Mesenchymal stem cell (in vitro differentiated cells and primary cell): ENCODE measurements at regions not wholly inside any gene's neighbourhood (a gene's known extent, or its start where the extent isn't known, plus 50 kb on each side); places are given as distances from the start of the nearest gene placed in this dataset.

Source experiments
- DNase-seq: peaks from one replicate; pipeline ENCODE4 v3.0.0-alpha.2; 2013
- H2AFZ ChIP-seq: one replicate; pipeline ENCODE4 v1.6.1; 2013; ENCODE audit warnings: low read depth, mild to moderate bottlenecking, control low read depth, inconsistent platforms, low read length, moderate library complexity
- H2AK5ac ChIP-seq: 2 replicates; pipeline ENCODE4 v1.6.1; 2013; ENCODE audit warnings: low read length, moderate library complexity, mild to moderate bottlenecking, inconsistent platforms; ENCODE audit not compliant: severe bottlenecking
- H2BK120ac ChIP-seq: one replicate; pipeline ENCODE4 v1.6.1; 2013; ENCODE audit warnings: low read depth, mild to moderate bottlenecking, inconsistent platforms, low read length, moderate library complexity
- H2BK12ac ChIP-seq, 2 experiments: one replicate each; pipeline ENCODE4 v1.6.1; 2013; ENCODE audit warnings: inconsistent platforms in 2 of 2, low read length in 2 of 2, mild to moderate bottlenecking in 2 of 2, moderate library complexity in 2 of 2, control low read depth in 1 of 2
- H2BK15ac ChIP-seq: one replicate; pipeline ENCODE4 v1.6.1; 2013; ENCODE audit warnings: mild to moderate bottlenecking, low read depth, inconsistent platforms; ENCODE audit not compliant: poor library complexity, severe bottlenecking
- H2BK5ac ChIP-seq: 2 replicates; pipeline ENCODE4 v1.6.1; 2013; ENCODE audit warnings: low read depth, mild to moderate bottlenecking, low read length, control low read depth, inconsistent platforms; ENCODE audit not compliant: poor library complexity, severe bottlenecking
- H3K14ac ChIP-seq, 2 experiments: one replicate each; pipeline ENCODE4 v1.6.1; 2013; ENCODE audit warnings: inconsistent platforms in 2 of 2, low read length in 2 of 2, control low read depth in 1 of 2, mild to moderate bottlenecking in 1 of 2, moderate library complexity in 1 of 2
- H3K18ac ChIP-seq, 2 experiments: one replicate each; pipeline ENCODE4 v1.6.1; 2013; ENCODE audit warnings: inconsistent platforms in 2 of 2, low read length in 2 of 2, control low read depth in 1 of 2, low read depth in 1 of 2, mild to moderate bottlenecking in 1 of 2
- H3K23ac ChIP-seq, 2 experiments: one replicate each; pipeline ENCODE4 v1.6.1; 2013; ENCODE audit warnings: inconsistent platforms in 2 of 2, low read length in 2 of 2, mild to moderate bottlenecking in 2 of 2, moderate library complexity in 2 of 2, control low read depth in 1 of 2
- H3K27ac ChIP-seq: 2 replicates; pipeline ENCODE4 v1.5.1; 2013; ENCODE audit warnings: mild to moderate bottlenecking, moderate library complexity, low read length, control low read depth, inconsistent platforms; ENCODE audit not compliant: poor library complexity, severe bottlenecking
- H3K27me3 ChIP-seq, 2 experiments: 2 replicates each; pipeline versions ENCODE4 v1.6.1 to v1.7.0; 2013; ENCODE audit warnings: low read length in 2 of 2, mild to moderate bottlenecking in 2 of 2, moderate library complexity in 2 of 2, control low read depth in 1 of 2, inconsistent platforms in 1 of 2; ENCODE audit not compliant: control insufficient read depth in 1 of 2, insufficient read depth in 1 of 2
- H3K36me3 ChIP-seq, 2 experiments: 2 replicates each; pipeline versions ENCODE4 v1.6.1 to v1.7.0; 2013; ENCODE audit warnings: low read length in 2 of 2, control low read depth in 1 of 2, inconsistent platforms in 1 of 2, low read depth in 1 of 2, mild to moderate bottlenecking in 1 of 2; ENCODE audit not compliant: insufficient read depth in 2 of 2, control insufficient read depth in 1 of 2
- H3K4ac ChIP-seq, 2 experiments: one replicate each; pipeline ENCODE4 v1.6.1; 2013; ENCODE audit warnings: inconsistent platforms in 2 of 2, low read length in 2 of 2, mild to moderate bottlenecking in 2 of 2, moderate library complexity in 2 of 2, control low read depth in 1 of 2, low read depth in 1 of 2
- H3K4me1 ChIP-seq: 2 replicates; pipeline ENCODE4 v1.6.1; 2013; ENCODE audit warnings: low read depth, low read length, control low read depth; ENCODE audit not compliant: control insufficient read depth, insufficient read depth
- H3K4me2 ChIP-seq: 2 replicates; pipeline ENCODE4 v1.6.1; 2013; ENCODE audit warnings: low read length, mild to moderate bottlenecking, inconsistent platforms; ENCODE audit not compliant: poor library complexity, severe bottlenecking
- H3K4me3 ChIP-seq, 2 experiments: 2 replicates each; pipeline versions ENCODE4 v1.5.1 to v1.7.0; 2013; ENCODE audit warnings: low read length in 2 of 2, mild to moderate bottlenecking in 2 of 2, control low read depth in 1 of 2, low read depth in 1 of 2; ENCODE audit not compliant: insufficient read depth in 1 of 2
- H3K79me1 ChIP-seq: replicated peaks from 2 replicates; pipeline ENCODE4 v1.6.1; 2013; ENCODE audit warnings: mild to moderate bottlenecking, control low read depth, low read length, inconsistent platforms; ENCODE audit not compliant: poor library complexity, severe bottlenecking
- H3K9ac ChIP-seq: 2 replicates; pipeline ENCODE4 v1.7.0; 2013; ENCODE audit warnings: mild to moderate bottlenecking, low read length, moderate library complexity
- H3K9me3 ChIP-seq: 2 replicates; pipeline ENCODE4 v1.7.0; 2013; ENCODE audit warnings: mild to moderate bottlenecking, low read length; ENCODE audit not compliant: control insufficient read depth
- H4K8ac ChIP-seq: one replicate; pipeline ENCODE4 v1.6.1; 2013; ENCODE audit warnings: inconsistent platforms, mild to moderate bottlenecking, low read length, moderate library complexity
- H4K91ac ChIP-seq: one replicate; pipeline ENCODE4 v1.6.1; 2013; ENCODE audit warnings: mild to moderate bottlenecking, low read length, inconsistent platforms
- WGBS: methylation state at CpG from one replicate; pipeline ENCODE4 v1.1.7; 2013; ENCODE audit warnings: mixed read lengths; 5-methylcytosine and 5-hydroxymethylcytosine counted together

GRCh38 chr7:21086688-21087087 lies 300.0 kb upstream of the SP8 start:
- H3K4me1 ChIP-seq: no peaks in the 10 kb centered on the region
- H3K18ac ChIP-seq: no peak overlapping the region
- no peak overlapping the region for H2BK15ac ChIP-seq
- H3K27ac ChIP-seq: no peak overlapping the region
- H3K23ac ChIP-seq: no peak overlapping the region
- no peak overlapping the region for H4K8ac ChIP-seq
- no peak overlapping the region for H2AK5ac ChIP-seq
- no peak overlapping the region for H4K91ac ChIP-seq
- no peak overlapping the region for H3K4me3 ChIP-seq
- no peaks in the 10 kb centered on the region for H3K36me3 ChIP-seq
- DNase-seq: no peak
- H2BK12ac ChIP-seq: no peak overlapping the region
- H3K9me3 ChIP-seq: no peaks in the 10 kb centered on the region
- no peak overlapping the region for H2AFZ ChIP-seq
- H3K27me3 ChIP-seq: no peaks in the 10 kb centered on the region
- H3K79me1 ChIP-seq: no peaks in the 10 kb centered on the region
- no peak overlapping the region for H3K4me2 ChIP-seq
- H3K9ac ChIP-seq: no peak overlapping the region
- H2BK5ac ChIP-seq: no peak overlapping the region
- H2BK120ac ChIP-seq: no peak overlapping the region
- no peak overlapping the region for H3K4ac ChIP-seq
- H3K14ac ChIP-seq: no peak overlapping the region

GRCh38 chr7:21089653-21090052 lies 303.0 kb upstream of the SP8 start:
- H3K36me3 ChIP-seq: no peaks in the 10 kb centered on the region
- no peak for DNase-seq

GRCh38 chr7:21092766-21093702 lies 306.3 kb upstream of the SP8 start:
- Histone ChIP-seq H3K27me3 (no peaks in the 10 kb centered on the region), H3K18ac (no peak overlapping the region), H2AK5ac (no peak overlapping the region), H3K4me2 (no peak overlapping the region), H3K27ac (no peak overlapping the region), H3K9ac (no peak overlapping the region), H3K9me3 (no peaks in the 10 kb centered on the region), H3K79me1 (no peaks in the 10 kb centered on the region), H2BK12ac (no peak overlapping the region), H2BK120ac (no peak overlapping the region), H3K14ac (no peak overlapping the region), H2BK5ac (no peak overlapping the region), H2BK15ac (no peak overlapping the region), H2AFZ (no peak overlapping the region), H4K8ac (no peak overlapping the region), H3K36me3 (no peaks in the 10 kb centered on the region), H3K4ac (no peak overlapping the region), H3K23ac (no peak overlapping the region), H3K4me3 (no peak overlapping the region), H3K4me1 (no peaks in the 10 kb centered on the region), H4K91ac (no peak overlapping the region)
- 92% methylated on average over 6 of the region's 9 CpGs for WGBS
- no peak for DNase-seq

More at GRCh38 chr7:21089653-21090052, 303.0 kb upstream of the SP8 start:
- H3K27ac ChIP-seq: no peak overlapping the region
- H3K27me3 ChIP-seq: no peaks in the 10 kb centered on the region
- H3K9me3 ChIP-seq: no peaks in the 10 kb centered on the region
- H3K18ac ChIP-seq: no peak overlapping the region
- H2AFZ ChIP-seq: no peak overlapping the region
- H3K79me1 ChIP-seq: no peaks in the 10 kb centered on the region
- H3K4me3 ChIP-seq: no peak overlapping the region
- no peak overlapping the region for H2AK5ac ChIP-seq
- no peak overlapping the region for H3K23ac ChIP-seq
- H2BK12ac ChIP-seq: no peak overlapping the region
- H3K4ac ChIP-seq: no peak overlapping the region
- no peak overlapping the region for H2BK5ac ChIP-seq
- no peak overlapping the region for H3K14ac ChIP-seq
- H4K8ac ChIP-seq: no peak overlapping the region
- 56% methylated on average over 4 of the region's 4 CpGs for WGBS
- H3K4me1 ChIP-seq: no peaks in the 10 kb centered on the region
- no peak overlapping the region for H2BK15ac ChIP-seq
- H4K91ac ChIP-seq: no peak overlapping the region
- no peak overlapping the region for H3K4me2 ChIP-seq
- H2BK120ac ChIP-seq: no peak overlapping the region
- H3K9ac ChIP-seq: no peak overlapping the region

GRCh38 chr7:21094589-21094988 lies 307.9 kb upstream of the SP8 start:
- H2BK15ac ChIP-seq: no peak overlapping the region
- H2AFZ ChIP-seq: no peak overlapping the region
- no peak overlapping the region for H2AK5ac ChIP-seq
- no peak overlapping the region for H3K18ac ChIP-seq
- H2BK120ac ChIP-seq: no peak overlapping the region
- no peaks in the 10 kb centered on the region for H3K4me1 ChIP-seq
- no peak overlapping the region for H3K4me3 ChIP-seq
- H4K8ac ChIP-seq: no peak overlapping the region
- no peak overlapping the region for H3K4me2 ChIP-seq
- no peak overlapping the region for H4K91ac ChIP-seq
- H3K27ac ChIP-seq: no peak overlapping the region
- H2BK12ac ChIP-seq: no peak overlapping the region
- H3K36me3 ChIP-seq: no peaks in the 10 kb centered on the region
- H3K23ac ChIP-seq: no peak overlapping the region
- no peaks in the 10 kb centered on the region for H3K27me3 ChIP-seq
- no peaks in the 10 kb centered on the region for H3K9me3 ChIP-seq
- H3K79me1 ChIP-seq: no peaks in the 10 kb centered on the region
- H3K4ac ChIP-seq: no peak overlapping the region
- no peak overlapping the region for H2BK5ac ChIP-seq
- DNase-seq: no peak
- no peak overlapping the region for H3K9ac ChIP-seq
- no peak overlapping the region for H3K14ac ChIP-seq
